WERI-Rb-1 (cell line): ENCODE measurements at regions not wholly inside any gene's neighbourhood (a gene's known extent, or its start where the extent isn't known, plus 50 kb on each side); places are given as distances from the start of the nearest gene placed in this dataset.

ENCODE experiments used
- DNase-seq: peaks from one replicate; pipeline ENCODE4 v3.0.0-alpha.2; 2020
- H3K27ac ChIP-seq: fragments of 250-450 bp; sonication (Bioruptor Pico); 2 replicates; pipeline ENCODE4 v1.5.1; 2020; ENCODE audit warnings: mild to moderate bottlenecking, moderate library complexity
- H3K27me3 ChIP-seq: fragments of 250-450 bp; sonication (Bioruptor Pico); 2 replicates; pipeline ENCODE4 v1.5.1; 2021; ENCODE audit warnings: mild to moderate bottlenecking, low read depth, moderate library complexity; ENCODE audit not compliant: insufficient read depth, severe bottlenecking
- H3K36me3 ChIP-seq: fragments of 250-450 bp; sonication (Bioruptor Pico); 2 replicates; pipeline ENCODE4 v1.5.1; 2020; ENCODE audit warnings: mild to moderate bottlenecking, moderate library complexity
- H3K4me3 ChIP-seq: 2 replicates; pipeline ENCODE4 v1.5.1; 2011; ENCODE audit warnings: low read depth, mild to moderate bottlenecking, control low read depth, low read length
- H3K9me3 ChIP-seq: fragments of 250-450 bp; sonication (Bioruptor Pico); 2 replicates; pipeline ENCODE4 v1.5.1; 2021; ENCODE audit warnings: mild to moderate bottlenecking, moderate library complexity; ENCODE audit not compliant: severe bottlenecking
- CTCF ChIP-seq: IDR thresholded peaks from 2 replicates; pipeline ENCODE4 v1.5.1; 2011; ENCODE audit warnings: low read depth, mild to moderate bottlenecking, control low read depth, inconsistent platforms, low read length

GRCh38 chr11:31903225-31904074 is 92.3 kb upstream of the PAX6 start:
- no peak overlapping the region for H3K4me3 ChIP-seq
- H3K27ac ChIP-seq = no peak overlapping the region

GRCh38 chr11:31902706-31903105 is 91.6 kb upstream of the PAX6 start:
- Histone ChIP-seq H3K27me3 (peaks cover 4% of the 10 kb centered on the region), H3K27ac (no peak overlapping the region), H3K9me3 (no peaks in the 10 kb centered on the region), H3K36me3 (no peaks in the 10 kb centered on the region), H3K4me3 (no peak overlapping the region)
- DNase-seq = no peak
- TF ChIP-seq CTCF = no peak

More at GRCh38 chr11:31903225-31904074, 92.3 kb upstream of the PAX6 start:
- H3K9me3 ChIP-seq = no peaks in the 10 kb centered on the region
- H3K27me3 ChIP-seq = peaks cover 4% of the 10 kb centered on the region
- no peak for TF ChIP-seq CTCF
- DNase-seq = no peak
- H3K36me3 ChIP-seq = no peaks in the 10 kb centered on the region

- Histone ChIP-seq H3K4me3 (no peak overlapping the region), H3K9me3 (no peaks in the 10 kb centered on the region), H3K36me3 (no peaks in the 10 kb centered on the region), H3K27ac (no peak overlapping the region), H3K27me3 (peaks cover 14% of the 10 kb centered on the region)
- no peak for TF ChIP-seq CTCF
- DNase-seq = no peak
Measured at GRCh38 chr11:31895926-31896325, 84.8 kb upstream of the PAX6 start.

GRCh38 chr11:31887180-31887579 is 76.1 kb upstream of the PAX6 start:
- DNase-seq = peak; percentile 24

GRCh38 chr11:31884080-31884479 is 73.0 kb upstream of the PAX6 start:
- Histone ChIP-seq H3K36me3 (no peaks in the 10 kb centered on the region), H3K27me3 (peaks cover 36% of the 10 kb centered on the region), H3K27ac (no peak overlapping the region), H3K4me3 (no peak overlapping the region), H3K9me3 (no peaks in the 10 kb centered on the region)
- no peak for DNase-seq
- no peak for TF ChIP-seq CTCF

More at GRCh38 chr11:31887180-31887579, 76.1 kb upstream of the PAX6 start:
- H3K27ac ChIP-seq = no peak overlapping the region
- H3K9me3 ChIP-seq = no peaks in the 10 kb centered on the region
- peak; percentile 22; the same call in 1 of the 2 replicates for TF ChIP-seq CTCF
- H3K27me3 ChIP-seq = peaks cover 28% of the 10 kb centered on the region
- no peak overlapping the region for H3K4me3 ChIP-seq
- H3K36me3 ChIP-seq = no peaks in the 10 kb centered on the region
